DMS53 (cell line): ENCODE measurements at regions not wholly inside any gene's neighbourhood (a gene's known extent, or its start where the extent isn't known, plus 50 kb on each side); places are given as distances from the start of the nearest gene placed in this dataset.
"Not testable (repeated sequence)": the region's sequence is repeated elsewhere in the genome, so short reads cannot be mapped to it uniquely, and the experiment has no call there.

Experiments
- DNase-seq: peaks from one replicate; lab custom pipeline; 2025; lab: John Stamatoyannopoulos, UW

GRCh38 chr3:20822251-20822650 lies 636.2 kb upstream of the SGO1 start:
- DNase-seq: no peak

DNA sequence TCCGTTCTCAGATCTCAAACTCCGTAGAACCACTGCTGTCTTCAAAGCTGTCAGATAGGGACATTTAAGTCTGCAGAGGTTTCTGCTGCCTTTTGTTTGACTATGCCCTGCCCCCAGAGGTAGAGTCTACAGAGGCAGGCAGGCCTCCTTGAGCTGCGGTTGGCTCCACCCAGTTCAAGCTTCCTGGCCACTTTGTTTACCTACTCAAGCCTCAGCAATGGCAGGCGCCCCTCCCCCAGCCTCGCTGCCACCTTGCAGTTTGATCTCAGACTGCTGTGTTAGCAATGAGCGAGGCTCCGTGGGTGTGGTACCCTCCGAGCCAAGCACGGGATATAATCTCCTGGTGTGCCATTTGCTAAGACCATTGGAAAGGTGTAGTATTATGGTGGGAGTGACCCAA lies 634.9 kb upstream of the SGO1 start:
- not testable (repeated sequence) for DNase-seq

DNA sequence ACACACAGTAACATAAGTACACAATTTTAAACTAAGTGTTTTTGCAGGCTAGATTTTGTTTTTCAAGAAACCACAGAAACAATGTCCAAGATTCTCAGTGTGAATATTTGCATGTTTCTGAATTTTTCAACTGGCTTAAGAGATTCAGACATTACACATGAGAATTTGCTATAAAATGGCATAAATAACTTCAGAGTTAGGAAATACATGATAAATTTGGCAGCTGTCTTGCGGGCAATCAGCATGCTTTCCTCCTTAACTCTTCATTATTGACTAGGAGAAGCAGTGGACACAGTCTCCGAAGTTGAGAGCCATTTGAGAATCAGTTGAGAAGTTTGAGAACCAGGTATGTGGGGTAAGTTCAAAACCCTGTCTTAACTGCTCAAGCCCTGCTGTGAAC lies 625.6 kb upstream of the SGO1 start:
- DNase-seq: no peak

DNA sequence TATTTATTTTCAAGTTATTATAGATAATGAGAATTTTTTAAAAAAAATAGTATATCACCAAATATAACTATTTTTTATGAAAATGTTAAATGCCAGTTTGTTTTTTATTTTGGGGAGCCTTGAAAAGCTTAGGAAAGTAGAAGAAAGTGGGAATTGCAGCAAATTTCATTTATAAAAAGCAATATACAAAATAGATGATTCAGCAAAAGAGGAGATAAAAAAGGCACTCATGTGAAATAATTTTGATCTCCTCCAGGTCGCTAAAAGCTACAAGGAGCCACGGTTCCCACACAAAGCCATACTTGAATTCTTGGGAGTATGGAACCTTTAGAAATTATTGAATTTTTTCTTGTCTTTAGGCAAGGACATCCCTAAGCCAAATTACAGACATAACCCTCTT lies 625.0 kb upstream of the SGO1 start:
- DNase-seq: no peak

- DNase-seq: no peak
Measured at GRCh38 chr3:20810555-20810954, 624.5 kb upstream of the SGO1 start.

- no peak for DNase-seq
Measured at GRCh38 chr3:20809356-20809755, 623.4 kb upstream of the SGO1 start.

- DNase-seq: no peak
Measured at GRCh38 chr3:20808864-20809263, 622.9 kb upstream of the SGO1 start.

GRCh38 chr3:20798666-20799065 lies 612.7 kb upstream of the SGO1 start:
- no peak for DNase-seq

- DNase-seq: no peak
Measured at GRCh38 chr3:20787005-20787404, 601.0 kb upstream of the SGO1 start.

- DNase-seq: no peak
Measured at GRCh38 chr3:20776692-20777091, 590.7 kb upstream of the SGO1 start.

GRCh38 chr3:20776286-20776685 lies 590.3 kb upstream of the SGO1 start:
- no peak for DNase-seq

GRCh38 chr3:20773320-20773984 lies 587.4 kb upstream of the SGO1 start:
- DNase-seq: peak; percentile 42

DNA sequence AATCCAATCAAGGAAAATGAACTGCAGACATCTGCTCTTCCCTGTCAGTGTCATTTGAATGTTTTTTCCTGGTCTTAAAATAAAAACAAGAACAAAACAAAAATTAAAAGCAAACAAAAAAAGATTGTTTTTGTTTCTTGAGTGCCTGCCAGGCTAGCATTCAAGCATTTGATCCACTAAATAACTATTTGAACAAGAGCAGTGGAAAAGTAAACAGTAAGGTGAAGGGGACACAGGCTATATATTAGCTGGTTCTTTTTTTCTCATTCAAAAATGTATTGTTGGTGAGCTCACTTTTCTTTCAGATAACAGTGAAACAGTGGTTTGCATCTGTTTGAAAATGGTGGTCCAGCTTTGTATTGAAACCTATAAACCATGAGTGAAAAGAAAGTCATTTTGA lies 586.9 kb upstream of the SGO1 start:
- DNase-seq: peak; percentile 50

DNA sequence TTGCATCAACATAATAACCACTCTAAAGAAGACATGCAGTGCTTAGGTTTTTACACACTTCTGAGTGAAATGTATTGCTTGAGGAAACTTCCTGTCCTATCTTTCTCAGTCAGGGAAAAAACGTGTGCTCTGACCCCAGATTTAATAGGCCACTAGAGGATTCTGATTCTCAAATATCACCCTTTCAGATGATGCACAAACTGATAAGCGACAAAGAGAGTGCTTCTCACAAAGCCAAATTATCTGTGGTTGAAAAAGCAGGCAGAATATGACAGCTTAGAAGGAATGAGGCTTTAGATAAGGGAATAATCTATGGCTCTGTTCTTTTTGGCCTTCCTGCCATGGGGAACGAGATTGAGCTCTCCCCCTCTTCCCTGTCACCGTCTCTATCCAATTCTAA lies 583.4 kb upstream of the SGO1 start:
- DNase-seq: no peak

DNA sequence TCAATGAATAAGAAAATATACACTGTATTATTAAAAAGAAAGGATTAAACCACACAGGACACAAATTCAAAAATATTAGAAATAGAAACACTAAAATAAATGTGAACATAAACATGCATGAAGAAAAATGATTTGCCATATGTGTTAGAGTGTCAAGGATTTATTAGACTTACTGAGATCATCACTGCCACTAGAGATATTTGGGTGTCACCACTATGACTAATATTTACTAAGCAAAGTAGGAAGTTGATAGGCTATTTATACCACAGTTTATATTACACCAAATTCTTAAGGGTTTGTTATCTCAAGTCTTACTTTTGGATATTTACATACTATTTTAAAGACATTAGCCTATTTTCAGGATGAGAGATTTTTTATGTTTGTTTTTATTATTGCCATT lies 575.0 kb upstream of the SGO1 start:
- peak; percentile 2 for DNase-seq

- no peak for DNase-seq
Measured at GRCh38 chr3:20752416-20752815, 566.4 kb upstream of the SGO1 start.

DNA sequence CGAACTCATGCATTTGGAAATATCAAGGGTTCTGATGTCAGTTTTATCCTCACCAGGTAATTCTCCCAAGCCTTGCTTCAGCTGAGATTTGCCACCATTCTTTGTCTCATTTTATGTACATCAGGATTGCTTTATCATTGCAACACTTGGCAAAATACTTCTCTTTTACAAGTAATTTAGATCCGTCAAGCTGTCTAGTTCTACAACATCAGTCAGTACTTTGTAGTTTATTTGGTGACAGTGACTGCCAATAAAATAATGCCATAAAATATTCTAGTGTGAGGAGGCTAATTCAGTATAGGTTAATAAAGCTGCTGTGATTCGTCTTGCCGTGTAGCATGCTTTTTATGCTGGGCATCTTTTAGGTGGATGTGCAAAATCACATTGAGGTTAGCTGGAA lies 565.3 kb upstream of the SGO1 start:
- no peak for DNase-seq

GRCh38 chr3:20747741-20748140 lies 561.7 kb upstream of the SGO1 start:
- no peak for DNase-seq

GRCh38 chr3:20743553-20744321 lies 557.7 kb upstream of the SGO1 start:
- DNase-seq: no peak

- DNase-seq: no peak
Measured at GRCh38 chr3:20742903-20743552, 557.0 kb upstream of the SGO1 start.

DNA sequence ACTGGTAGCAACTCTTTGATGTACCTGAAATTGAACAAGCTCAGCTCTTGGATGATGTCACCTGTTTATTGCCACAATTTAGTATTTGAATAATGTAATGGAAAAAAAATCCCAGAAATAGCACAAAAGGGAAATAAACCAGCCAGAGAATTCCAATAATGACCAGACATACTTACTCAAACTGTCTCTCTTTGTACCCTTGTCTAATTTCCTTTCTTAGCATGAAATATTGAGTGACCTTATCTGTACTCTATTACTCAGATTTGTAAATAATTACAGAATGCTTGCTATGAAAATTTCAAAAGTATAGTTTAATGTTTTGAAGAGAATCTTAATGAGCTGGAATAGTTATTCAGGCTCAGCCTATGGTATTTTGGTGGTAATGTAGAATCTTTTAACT lies 555.4 kb upstream of the SGO1 start:
- no peak for DNase-seq

- peak; percentile 2 for DNase-seq
Measured at GRCh38 chr3:20739814-20740213, 553.8 kb upstream of the SGO1 start.

GRCh38 chr3:20736287-20736852 lies 550.4 kb upstream of the SGO1 start:
- no peak for DNase-seq
